Calu3 (cell line): ENCODE measurements at regions not wholly inside any gene's neighbourhood (a gene's known extent, or its start where the extent isn't known, plus 50 kb on each side); places are given as distances from the start of the nearest gene placed in this dataset.

Experiments used
- BruUV-seq: library from RNA; stranded (reverse); fragments of 400-500 nt; replicated peaks from 2 replicates; lab custom pipeline; 2021; lab: Mats Ljungman, UMichigan
- CTCF ChIA-PET: fragments of 300-600 bp; sonication (Branson Sonifier 250); formaldehyde crosslinking; loops from one replicate; lab custom pipeline; 2022; ENCODE audit warnings: antibody characterized with exemption; lab: Charles Lee
- DNase-seq: peaks from one replicate; pipeline ENCODE4 v3.0.0; 2022
- H3K27ac Mint-ChIP-seq: one replicate; pipeline ENCODE4 v1.8.0; 2022; ENCODE audit warnings: mixed read lengths; ENCODE audit not compliant: unreplicated experiment
- H3K27me3 Mint-ChIP-seq: one replicate; pipeline ENCODE4 v1.8.0; 2022; ENCODE audit warnings: mixed read lengths; ENCODE audit not compliant: unreplicated experiment
- H3K36me3 Mint-ChIP-seq: one replicate; pipeline ENCODE4 v1.8.0; 2022; ENCODE audit warnings: mild to moderate bottlenecking, moderate library complexity, mixed read lengths; ENCODE audit not compliant: insufficient read depth, unreplicated experiment
- H3K4me1 Mint-ChIP-seq: one replicate; pipeline ENCODE4 v1.8.0; 2022; ENCODE audit warnings: mild to moderate bottlenecking, low read depth, mixed read lengths; ENCODE audit not compliant: unreplicated experiment
- H3K4me3 Mint-ChIP-seq: one replicate; pipeline ENCODE4 v1.8.0; 2022; ENCODE audit warnings: mild to moderate bottlenecking, low read depth, moderate library complexity, mixed read lengths; ENCODE audit not compliant: unreplicated experiment
- H3K9me3 Mint-ChIP-seq: one replicate; pipeline ENCODE4 v1.8.0; 2022; ENCODE audit warnings: low read depth, mixed read lengths; ENCODE audit not compliant: unreplicated experiment
- CTCF ChIP-seq: fragments of 200-600 bp; IDR thresholded peaks from one replicate; pipeline ENCODE4 v1.8.0; 2022; ENCODE audit warnings: antibody characterized with exemption; ENCODE audit not compliant: unreplicated experiment
- intact Hi-C: fragments of 100-400 bp; cut with micrococcal nuclease; formaldehyde crosslinking; loops from one replicate; pipeline ENCODE4 v1.10.0; 2022; ENCODE audit not compliant: unreplicated experiment

- Mint-ChIP-seq H3K36me3 (no peaks in the 10 kb centered on the region), H3K27me3 (peaks cover 11% of the 10 kb centered on the region), H3K27ac (no peak overlapping the region), H3K4me1 (no peaks in the 10 kb centered on the region), H3K9me3 (no peaks in the 10 kb centered on the region), H3K4me3 (no peak overlapping the region)
- CTCF ChIA-PET: no interaction called here
- intact Hi-C loops: no loop called here
- no peak for TF ChIP-seq CTCF
- no peak for DNase-seq
- BruUV-seq: no TSS peak
These were observed 337.8 kb downstream of the DMAC1 start for GRCh38 chr9:7461791-7462190.

- H3K9me3 Mint-ChIP-seq: no peaks in the 10 kb centered on the region
- H3K4me3 Mint-ChIP-seq: no peak overlapping the region
- no peaks in the 10 kb centered on the region for H3K36me3 Mint-ChIP-seq
- DNase-seq: no peak
- no peak for TF ChIP-seq CTCF
- intact Hi-C loops: no loop called here
- no peak overlapping the region for H3K27ac Mint-ChIP-seq
- CTCF ChIA-PET: no interaction called here
- no peaks in the 10 kb centered on the region for H3K4me1 Mint-ChIP-seq
- H3K27me3 Mint-ChIP-seq: peaks cover 29% of the 10 kb centered on the region
- no TSS peak for BruUV-seq
These were observed 342.6 kb downstream of the DMAC1 start for GRCh38 chr9:7456793-7457530.

- H3K4me3 Mint-ChIP-seq: no peak overlapping the region
- no TSS peak for BruUV-seq
- CTCF ChIA-PET: interaction anchor here (0.7 kb wide), 1 partner anchor 205 kb away, joined by 7 read pairs; no protein-coding TSS in a partner anchor
- intact Hi-C loops: no loop called here
- no peaks in the 10 kb centered on the region for H3K4me1 Mint-ChIP-seq
- TF ChIP-seq CTCF: no peak
- DNase-seq: no peak
- H3K27ac Mint-ChIP-seq: no peak overlapping the region
- H3K27me3 Mint-ChIP-seq: peaks cover 30% of the 10 kb centered on the region
- no peaks in the 10 kb centered on the region for H3K36me3 Mint-ChIP-seq
- H3K9me3 Mint-ChIP-seq: no peaks in the 10 kb centered on the region
These were observed 343.2 kb downstream of the DMAC1 start for GRCh38 chr9:7456377-7456776.

GRCh38 chr9:7454624-7455023 is 345.0 kb downstream of the DMAC1 start:
- no peak for DNase-seq
- CTCF ChIA-PET: no interaction called here
- intact Hi-C loops: no loop called here
- no TSS peak for BruUV-seq
- TF ChIP-seq CTCF: no peak
- peaks cover 40% of the 10 kb centered on the region for H3K27me3 Mint-ChIP-seq
- H3K4me1 Mint-ChIP-seq: no peaks in the 10 kb centered on the region
- H3K4me3 Mint-ChIP-seq: no peak overlapping the region
- H3K36me3 Mint-ChIP-seq: no peaks in the 10 kb centered on the region
- H3K9me3 Mint-ChIP-seq: no peaks in the 10 kb centered on the region
- H3K27ac Mint-ChIP-seq: no peak overlapping the region
